Activated CD4-positive, CD25-positive, alpha-beta regulatory T cell treated with anti-CD3 and anti-CD28 coated beads, Interleukin-2, amount 50 U/mL, for 72 hours (primary cell): ENCODE measurements at regions not wholly inside any gene's neighbourhood (a gene's known extent, or its start where the extent isn't known, plus 50 kb on each side); places are given as distances from the start of the nearest gene placed in this dataset.

Experiments used
- DNase-seq: peaks from one replicate; pipeline ENCODE4 v3.0.0; 2021

GRCh38 chr22:48575618-48576332, 1251.9 kb downstream of the BRD1 start:
- no peak for DNase-seq

DNA sequence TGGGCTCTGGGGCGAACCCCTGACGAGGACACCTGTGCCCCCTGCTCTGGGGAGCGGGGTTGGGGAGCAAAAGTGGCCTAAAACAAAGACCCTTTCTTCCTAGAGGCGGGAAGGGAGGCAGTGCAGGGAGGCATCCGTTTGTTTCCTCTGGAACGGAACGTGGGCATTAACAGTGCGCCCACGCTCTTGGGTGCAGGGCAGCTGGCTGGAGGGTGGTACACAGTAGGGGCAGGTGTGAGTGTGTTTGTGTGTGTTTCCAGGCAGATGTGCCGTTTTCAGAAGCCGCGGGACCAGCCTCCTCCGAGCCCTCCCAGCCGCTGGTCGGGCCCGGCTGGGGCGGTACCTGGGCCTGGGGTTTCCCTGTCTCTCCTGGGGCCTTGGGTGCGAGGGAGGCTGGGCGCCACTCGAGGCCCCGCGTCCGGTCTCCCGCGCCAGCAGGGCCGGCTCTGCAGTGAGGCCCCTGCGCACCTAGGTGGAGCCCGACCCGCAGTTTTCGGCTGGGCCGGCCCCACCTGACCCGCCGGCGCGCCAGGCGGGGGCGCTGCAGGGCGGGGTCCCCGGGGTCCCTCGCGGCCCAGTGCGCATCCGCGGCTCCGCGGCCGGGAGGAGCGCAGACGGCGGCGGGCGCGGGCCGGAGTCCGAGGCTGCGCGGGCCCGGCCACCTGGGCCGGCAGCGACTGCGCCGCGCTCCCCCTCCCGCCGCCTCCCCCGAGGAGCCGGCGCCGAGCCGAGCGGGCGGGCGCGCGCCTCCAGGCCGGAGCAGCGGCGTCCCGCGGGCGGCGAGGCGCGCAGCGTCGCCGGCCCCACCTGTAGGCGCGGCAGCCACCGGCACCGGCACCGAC, 1252.7 kb downstream of the BRD1 start:
- DNase-seq = no peak

- no peak for DNase-seq
These were observed 1253.9 kb downstream of the BRD1 start for GRCh38 chr22:48573766-48574165.

DNA sequence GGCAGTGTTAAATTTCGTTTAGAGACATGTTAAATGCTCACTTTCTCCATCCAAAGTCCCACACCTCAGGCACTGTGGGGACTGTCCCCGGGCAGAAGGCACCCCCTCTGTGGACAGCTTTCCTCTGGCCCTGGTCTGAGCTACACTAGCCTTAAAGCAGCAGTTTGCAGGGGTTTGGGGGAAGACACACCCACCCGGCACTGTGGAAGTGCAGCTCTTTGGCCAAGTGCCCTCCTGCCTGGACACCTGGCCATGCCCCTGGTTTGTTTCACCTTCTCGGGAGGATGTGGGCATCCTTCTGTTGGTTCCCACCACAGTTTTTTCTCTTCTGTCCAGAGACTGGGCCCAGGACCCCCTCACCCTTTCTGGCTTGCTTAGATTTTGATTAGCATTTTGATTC, 1254.7 kb downstream of the BRD1 start:
- no peak for DNase-seq

- DNase-seq = no peak
These were observed 1256.8 kb downstream of the BRD1 start for GRCh38 chr22:48570912-48571311.

- DNase-seq = no peak
These were observed 1258.0 kb downstream of the BRD1 start for GRCh38 chr22:48569476-48570233.

DNA sequence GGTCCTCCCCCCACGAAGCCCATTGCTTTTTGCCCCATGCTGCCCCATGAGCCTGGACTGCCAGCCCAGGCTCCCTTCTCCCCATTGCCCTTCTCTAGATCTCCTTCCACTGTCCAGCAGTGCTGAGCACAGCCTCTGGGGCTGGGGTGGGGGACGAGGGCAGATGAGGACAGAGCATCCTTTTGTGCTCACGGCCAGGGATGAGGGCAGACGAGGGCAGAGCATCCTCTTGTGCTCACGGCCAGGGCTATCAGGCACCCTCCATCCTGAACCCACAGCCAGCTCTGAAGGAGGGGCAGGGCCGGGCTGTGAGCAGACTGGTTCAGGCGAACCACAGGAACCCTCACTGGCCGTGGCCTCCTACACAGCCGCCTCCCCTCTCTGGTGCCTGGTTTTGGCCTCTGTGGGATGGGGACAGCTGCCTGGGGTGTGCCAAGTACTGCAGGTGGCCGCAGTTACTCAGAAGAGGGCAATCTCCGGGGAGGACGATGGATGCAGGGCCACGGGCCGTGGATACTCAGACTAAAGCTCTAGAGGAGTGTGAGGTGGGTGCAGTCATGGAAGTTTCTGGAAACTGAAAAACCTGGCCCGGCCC, 1258.8 kb downstream of the BRD1 start:
- no peak for DNase-seq

DNA sequence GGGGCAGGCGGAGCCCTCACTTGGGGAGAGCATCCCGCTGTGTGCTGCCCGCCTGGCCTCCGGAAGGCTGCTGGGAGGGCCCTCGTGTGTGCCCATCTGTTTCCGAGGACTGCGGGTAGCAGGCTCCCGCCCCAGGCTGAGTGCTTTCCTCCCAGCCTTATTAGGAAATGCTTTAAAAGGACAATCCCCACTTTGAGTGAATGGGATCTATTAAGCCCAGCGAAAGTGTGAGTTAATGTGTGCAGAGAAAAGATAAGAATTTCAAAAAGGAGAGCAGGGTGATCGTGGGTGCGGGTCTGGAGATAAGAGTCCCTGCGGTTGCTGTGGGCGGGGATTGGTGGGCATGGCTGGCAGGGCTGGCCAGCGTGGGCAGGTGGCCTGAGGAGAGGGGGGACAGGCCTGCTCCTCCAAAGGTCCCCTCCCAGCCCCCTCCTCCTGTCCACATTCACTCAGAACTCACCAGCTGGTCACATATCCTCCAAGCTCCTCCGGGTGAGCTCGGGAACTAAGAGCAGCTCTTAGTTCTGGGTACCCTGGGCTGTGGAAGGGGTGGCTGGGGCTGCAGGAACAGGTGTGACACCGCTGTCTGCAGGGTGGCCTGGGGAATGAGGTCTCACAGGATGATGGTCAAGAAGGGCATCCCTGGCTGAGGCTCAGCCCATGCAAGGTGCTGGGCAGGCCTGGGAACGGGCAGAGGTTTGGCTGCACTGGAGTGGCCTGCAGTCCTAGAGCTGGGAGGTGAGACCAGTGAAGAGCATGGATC, 1260.3 kb downstream of the BRD1 start:
- no peak for DNase-seq

DNA sequence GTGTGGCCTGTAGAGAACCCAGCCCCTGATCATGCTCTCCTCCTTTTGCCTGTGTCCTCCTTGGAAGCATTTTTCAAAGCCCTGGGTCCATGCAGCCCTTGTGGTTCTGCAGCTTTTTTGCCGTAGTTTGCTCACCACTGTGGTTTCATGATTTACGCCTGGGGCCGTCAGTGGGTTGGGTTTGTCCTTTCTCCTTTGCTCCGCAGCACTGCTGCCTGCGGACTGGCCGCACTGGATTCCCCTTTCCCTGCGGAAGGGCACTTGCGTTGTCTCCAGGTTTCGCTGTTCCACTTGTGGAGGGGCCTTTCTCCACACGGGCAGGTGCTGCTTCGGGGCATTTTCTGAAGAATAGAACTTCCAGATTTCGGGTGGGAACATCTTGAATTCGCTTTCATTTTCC, 1260.9 kb downstream of the BRD1 start:
- DNase-seq = no peak

- DNase-seq = no peak
These were observed 1261.7 kb downstream of the BRD1 start for GRCh38 chr22:48565901-48566501.

DNA sequence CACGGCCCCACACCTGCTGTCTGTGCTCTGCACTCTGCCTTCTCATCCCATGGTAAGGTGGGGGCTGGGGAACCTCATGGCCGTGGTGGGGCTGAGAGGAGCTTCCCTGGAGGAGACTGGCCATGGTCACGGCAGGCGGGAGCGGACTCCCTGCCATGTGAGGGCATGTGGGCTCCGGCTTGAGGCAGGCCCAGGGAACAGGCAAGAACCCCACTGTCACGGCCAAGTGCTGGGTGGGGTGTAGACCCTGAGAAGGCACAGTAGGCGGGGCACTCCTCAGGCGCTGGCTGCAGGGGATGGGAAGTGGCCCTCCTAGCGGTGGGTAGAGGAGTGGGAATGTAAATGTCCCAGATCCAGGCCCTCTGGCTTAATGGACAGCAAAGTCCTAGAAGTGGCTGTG, 1262.7 kb downstream of the BRD1 start:
- no peak for DNase-seq

GRCh38 chr22:48563966-48564330, 1263.7 kb downstream of the BRD1 start:
- DNase-seq = no peak

- no peak for DNase-seq
These were observed 1264.3 kb downstream of the BRD1 start for GRCh38 chr22:48563118-48563965.

- DNase-seq = no peak
These were observed 1266.0 kb downstream of the BRD1 start for GRCh38 chr22:48561676-48562075.

DNA sequence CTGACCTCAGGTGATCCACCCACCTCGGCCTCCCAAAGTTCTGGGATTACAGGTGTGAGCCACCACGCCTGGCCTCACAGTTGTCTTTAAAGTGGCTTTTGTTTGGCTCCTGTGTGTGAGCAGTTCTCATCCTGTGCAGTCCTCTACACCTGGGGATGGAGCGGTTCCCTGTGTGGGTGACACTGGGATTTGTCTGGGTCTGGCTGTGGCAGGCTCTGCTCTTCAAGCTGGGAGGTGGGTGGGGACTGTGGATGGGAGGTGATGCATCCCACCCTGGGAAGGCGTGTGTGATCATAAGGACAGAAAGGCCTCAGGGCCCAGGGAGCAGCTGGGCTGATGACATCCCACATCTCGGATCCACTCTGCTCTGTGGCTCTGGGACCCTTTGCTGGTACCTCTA, 1266.8 kb downstream of the BRD1 start:
- DNase-seq = no peak

DNA sequence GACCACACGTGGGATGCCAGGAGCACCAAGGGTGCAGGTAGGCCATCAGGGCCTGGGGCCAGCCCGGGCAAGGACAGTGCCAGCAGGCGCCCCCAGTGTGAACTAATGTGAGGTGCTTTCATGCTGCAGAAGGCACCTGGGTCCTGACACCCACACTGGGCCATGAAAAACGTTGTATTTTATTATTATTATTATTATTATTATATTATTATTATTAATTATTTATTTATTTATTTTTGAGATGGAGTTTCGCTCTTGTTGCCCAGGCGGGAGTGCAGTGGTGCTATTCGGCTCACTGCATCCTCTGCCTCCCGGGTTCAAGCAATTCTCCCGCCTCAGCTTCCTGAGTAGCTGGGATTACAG, 1267.3 kb downstream of the BRD1 start:
- DNase-seq = no peak

GRCh38 chr22:48559647-48560388, 1267.9 kb downstream of the BRD1 start:
- DNase-seq = no peak

DNA sequence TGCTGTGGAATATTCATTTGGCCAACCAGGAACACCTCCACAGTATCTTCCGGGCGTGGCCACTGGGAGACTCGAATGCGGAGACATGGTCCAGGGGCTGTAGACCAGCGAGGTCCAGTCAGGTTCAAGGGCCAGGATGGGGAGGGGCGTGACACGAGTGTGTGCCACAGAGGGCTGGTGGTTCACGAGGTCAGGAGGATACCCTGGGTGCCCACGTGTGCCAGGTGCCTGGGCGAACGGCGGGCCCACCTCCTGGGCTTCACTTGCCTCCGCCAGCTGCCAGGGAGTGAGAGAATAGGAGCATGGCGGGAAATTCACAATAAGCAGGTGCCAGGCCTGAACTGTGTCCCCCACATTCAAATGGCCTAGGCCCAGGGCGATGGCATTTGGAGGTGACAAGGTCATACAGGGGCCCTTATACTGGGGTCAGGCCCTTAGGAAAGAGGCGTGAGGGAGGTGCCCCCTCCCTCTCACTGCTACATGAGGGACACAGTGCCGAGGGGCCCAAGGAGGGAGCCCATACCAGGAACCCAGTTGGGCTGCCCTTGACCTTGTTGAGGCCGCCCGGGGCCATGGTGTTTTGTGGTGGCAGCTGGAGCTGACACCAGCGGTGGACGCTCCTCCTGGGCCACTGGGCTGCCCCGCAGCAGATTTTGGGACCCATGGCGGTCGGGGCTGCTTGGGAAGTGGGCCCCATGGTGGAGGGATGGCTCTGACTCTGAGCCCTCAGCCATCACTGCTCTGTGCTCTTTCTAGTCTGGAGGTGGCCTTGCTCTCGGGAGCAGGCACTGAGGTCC, 1268.9 kb downstream of the BRD1 start:
- DNase-seq = no peak

GRCh38 chr22:48558016-48558415, 1269.7 kb downstream of the BRD1 start:
- no peak for DNase-seq

- no peak for DNase-seq
These were observed 1270.2 kb downstream of the BRD1 start for GRCh38 chr22:48557473-48557872.
